DMS53 treated with DMSO at 0.1 percent for 48 hours (cell line): ENCODE measurements at regions not wholly inside any gene's neighbourhood (a gene's known extent, or its start where the extent isn't known, plus 50 kb on each side); places are given as distances from the start of the nearest gene placed in this dataset.
"Not testable (repeated sequence)": the region's sequence is repeated elsewhere in the genome, so short reads cannot be mapped to it uniquely, and the experiment has no call there.

Source experiments
- DNase-seq: peaks from one replicate; lab custom pipeline; 2025; ENCODE audit not compliant: unreplicated experiment; lab: John Stamatoyannopoulos, UW

DNA sequence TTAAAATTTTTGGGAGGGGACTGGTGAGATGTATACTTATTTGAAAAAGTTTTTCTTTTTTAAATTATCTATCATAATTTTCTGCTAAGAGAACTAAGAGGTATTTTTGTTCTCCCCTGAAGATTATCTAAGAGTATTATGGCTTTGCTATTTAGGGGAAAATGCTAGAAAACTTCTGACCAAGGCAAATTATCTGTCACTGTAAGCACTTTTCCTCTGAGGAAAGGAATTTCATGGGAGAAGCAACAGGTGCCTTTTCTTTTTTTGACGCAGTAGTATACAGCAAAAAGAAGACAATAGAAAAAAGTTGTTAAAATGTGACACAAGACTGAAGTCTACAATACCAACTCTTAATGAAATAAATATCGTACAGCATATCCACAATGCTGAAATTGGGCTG lies 201.6 kb upstream of the NANOGP8 start:
- no peak for DNase-seq

DNA sequence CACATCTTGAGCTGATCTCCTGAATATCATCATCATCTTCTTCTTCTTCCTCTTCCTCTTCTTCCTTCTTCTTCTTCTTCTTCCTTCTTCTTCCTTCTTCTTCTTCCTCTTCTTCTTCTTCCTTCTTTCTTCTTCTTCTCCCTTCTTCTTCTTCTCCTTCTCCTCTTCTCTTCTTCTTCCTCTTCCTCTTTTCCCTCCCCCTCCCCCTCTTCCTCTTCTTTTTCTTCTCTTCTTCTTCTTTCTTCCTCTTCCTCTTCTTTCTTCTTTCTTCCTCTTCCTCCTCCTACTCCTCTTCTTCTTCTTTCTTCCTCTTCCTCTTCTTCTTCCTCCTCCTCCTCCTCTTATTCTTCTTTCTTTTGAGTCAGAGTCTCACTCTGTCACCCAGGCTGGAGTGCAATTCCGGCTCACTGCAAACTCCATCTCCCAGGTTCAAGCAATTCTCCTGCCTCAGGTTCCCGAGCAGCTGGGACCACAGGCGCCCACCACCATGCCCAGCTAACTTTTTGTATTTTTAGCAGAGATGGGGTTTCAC lies 197.9 kb upstream of the NANOGP8 start:
- no peak for DNase-seq

DNA sequence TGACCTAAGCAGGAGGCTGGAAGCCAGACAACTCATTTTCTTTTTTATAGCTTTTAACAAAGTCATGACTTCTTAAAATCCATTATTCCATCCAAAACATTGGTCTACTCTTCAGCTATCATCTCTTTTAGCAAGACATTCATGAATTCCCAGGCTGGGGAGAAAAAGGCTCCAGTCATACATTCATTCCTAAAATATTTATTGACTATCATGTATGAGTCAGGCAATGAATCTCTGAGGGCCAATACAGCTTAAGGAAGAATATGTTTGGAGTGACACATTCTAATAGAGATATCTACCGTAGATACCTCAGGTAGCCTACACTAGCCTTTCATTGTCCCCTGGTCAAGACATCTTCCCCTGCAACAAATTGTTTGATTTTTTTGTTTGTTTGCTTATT lies 196.4 kb upstream of the NANOGP8 start:
- no peak for DNase-seq

DNA sequence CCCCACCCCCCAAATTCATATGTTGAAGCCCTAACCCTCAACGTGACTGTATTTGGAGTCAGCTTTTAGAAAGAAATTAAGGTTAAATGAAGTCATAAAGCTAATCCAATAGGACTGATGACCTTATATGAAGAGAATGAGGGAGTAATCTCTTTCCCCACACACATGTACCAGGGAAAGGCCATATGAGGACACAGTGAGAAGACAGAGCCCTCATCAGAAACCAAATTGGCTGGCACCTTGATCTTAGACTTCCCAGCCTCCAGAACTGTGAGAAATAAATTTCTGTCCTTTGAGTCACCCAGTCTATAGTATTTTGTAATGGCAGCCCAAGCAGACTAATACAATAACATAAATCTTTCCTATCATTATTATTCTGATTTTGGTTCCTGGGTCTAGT lies 194.7 kb upstream of the NANOGP8 start:
- no peak for DNase-seq

DNA sequence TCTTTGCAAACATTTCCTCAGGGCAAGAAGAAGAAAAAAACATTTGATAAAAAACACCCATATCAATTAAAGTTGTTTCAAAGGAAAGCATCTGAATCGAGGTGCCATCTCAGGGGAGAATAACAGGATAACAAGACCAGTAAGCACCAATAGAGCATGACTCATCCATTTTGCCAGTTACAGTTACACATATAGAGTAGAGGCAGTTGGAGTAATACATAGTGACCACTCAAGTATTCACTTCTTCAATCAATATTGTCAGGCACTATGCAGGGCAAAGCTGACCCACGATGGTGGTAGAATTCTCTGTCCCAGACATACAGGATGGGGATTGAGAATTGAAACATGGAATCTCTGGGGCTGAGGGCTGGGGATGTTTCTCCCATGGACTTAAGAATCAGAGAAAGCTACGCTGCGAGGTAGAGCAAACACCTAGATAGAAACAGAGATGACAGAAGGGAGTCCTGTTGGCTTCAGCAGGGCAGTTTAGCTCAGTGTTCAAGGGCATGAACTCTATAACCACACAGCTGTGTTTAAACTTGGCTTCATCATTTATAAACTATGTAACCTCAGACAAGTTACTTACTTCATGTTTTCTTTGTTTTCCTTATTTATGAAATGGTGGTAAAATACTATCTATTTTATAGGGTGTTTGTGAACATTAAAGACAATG lies 186.4 kb upstream of the NANOGP8 start:
- no peak for DNase-seq

DNA sequence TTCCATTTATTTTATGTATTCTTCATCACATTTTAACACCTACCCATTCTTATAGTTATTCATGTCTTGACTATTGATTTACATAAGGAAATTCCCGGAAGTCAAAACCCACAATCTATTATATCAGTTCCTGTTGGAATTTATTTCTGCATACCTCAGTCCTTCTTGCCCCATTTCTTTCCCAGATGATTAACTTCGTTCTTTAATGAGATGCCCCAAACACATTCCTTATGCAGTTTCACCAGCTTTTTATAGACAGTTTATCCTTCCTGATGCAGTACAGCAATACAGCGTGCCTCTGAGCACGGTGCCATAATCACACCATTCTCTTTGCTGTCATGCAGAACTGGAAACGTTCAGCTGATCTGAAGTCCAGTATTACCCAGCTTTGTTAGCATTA lies 175.8 kb upstream of the NANOGP8 start:
- DNase-seq: no peak

DNA sequence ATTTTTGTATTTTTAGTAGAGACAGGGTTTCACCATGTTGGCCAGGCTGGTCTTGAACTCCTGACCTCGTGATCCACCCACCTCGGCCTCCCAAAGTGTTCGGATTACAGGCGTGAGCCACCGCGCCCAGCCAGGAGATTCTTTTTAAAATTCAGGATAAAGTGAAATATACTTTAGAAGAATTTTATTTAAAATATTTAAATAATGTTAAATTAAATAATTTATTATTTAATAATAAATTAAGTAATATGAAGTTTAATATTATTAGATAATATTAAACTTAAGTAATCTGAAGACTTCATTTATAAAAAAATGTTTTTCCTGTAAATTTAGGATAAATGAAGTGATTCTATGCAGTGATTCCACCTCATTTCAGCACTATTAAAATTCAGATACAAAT lies 175.2 kb upstream of the NANOGP8 start:
- not testable (repeated sequence) for DNase-seq

DNA sequence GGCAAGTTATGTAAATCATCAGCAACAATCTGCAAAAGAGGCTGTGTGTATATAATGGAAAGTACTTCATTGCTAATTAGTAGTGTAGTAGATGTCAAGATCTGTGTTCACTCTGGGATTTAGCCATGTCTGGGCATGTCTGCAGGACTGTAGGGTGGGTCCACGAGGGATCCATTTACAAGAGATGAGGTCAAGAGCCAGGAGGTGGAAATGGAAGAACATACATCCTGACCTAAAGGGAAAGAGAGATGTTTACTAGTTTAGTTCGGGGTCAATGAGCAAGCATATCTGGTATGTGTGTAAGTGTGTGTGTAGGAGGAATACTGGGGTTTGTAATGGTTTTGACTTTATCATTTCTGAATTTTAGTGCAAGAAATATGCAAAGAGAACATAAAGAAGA lies 171.5 kb upstream of the NANOGP8 start:
- no peak for DNase-seq

DNA sequence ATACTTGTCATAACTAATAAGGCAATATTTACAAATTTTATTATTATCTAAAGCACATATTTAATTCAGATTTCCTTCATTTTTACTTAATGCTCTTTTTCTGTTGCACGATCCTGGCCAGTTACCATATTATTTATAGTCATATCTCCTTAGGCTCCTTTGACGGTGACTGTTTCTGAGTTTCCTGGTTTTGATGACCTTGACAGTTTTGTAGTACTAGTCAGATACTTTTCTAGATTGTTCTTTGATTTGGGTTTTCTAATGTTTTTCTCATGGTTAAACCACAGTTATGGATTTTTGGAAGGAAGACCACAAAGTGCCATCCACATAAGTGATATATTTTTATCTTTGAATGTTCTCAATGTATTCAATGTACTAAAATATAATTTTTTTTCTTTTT lies 171.0 kb upstream of the NANOGP8 start:
- DNase-seq: no peak

DNA sequence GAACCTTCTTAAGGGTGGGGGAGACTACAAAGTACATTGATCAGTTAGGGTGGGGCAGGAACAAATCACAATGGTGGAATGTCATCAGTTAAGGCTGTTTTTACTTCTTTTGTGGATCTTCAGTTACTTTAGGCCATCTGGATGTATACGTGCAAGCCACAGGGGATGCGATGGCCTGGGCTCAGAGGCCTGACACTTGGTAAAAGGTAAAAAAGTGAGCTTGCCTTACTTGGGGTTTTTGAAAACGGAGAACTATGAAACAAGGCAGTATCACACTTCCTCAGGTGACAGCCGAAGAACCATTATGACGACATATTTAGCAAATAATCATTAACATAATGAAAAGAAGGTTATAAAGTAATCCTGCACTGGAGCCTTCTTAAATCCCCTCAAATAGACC lies 169.8 kb upstream of the NANOGP8 start:
- DNase-seq: not testable (repeated sequence)

DNA sequence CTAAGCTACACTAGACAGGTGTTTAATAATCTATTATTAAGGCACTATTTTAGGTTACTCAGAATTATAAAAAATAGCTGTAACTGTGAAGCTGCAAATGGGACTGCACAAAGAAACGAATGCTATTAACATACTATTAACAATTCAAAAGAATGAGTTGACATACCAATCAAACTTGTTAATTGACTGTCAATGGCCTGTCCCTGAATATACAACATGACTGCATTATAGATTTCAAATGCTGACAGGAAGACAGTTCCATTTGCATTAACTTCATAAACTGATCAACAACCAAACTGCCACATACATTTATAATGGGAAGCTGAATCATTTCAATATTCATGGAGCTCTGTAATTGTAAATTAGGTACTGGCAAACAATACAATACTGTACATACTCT lies 169.0 kb upstream of the NANOGP8 start:
- DNase-seq: no peak

DNA sequence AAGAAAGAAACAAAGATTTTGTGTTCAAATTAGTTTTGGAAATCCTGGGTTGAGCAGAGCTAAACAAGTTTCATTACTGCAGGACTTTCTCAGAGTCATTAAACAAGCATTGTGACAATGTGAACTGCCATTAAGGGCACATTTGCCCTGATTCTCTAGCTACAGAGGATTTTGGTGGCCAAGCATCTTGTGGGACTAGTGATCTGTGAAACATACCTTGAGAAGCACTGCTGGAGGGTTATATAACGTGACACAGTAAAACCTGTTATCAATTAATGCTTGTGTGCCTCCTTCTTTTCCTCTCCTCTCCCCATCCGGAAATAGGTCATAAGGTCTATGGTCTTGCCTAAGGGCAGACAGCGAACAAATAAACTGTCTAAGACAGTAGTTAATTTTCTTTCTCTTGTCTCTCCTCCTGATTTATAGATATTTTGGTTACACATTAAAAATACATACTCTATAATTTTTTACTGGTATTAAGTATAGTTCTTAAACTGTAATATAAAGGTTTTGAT lies 167.3 kb upstream of the NANOGP8 start:
- no peak for DNase-seq

DNA sequence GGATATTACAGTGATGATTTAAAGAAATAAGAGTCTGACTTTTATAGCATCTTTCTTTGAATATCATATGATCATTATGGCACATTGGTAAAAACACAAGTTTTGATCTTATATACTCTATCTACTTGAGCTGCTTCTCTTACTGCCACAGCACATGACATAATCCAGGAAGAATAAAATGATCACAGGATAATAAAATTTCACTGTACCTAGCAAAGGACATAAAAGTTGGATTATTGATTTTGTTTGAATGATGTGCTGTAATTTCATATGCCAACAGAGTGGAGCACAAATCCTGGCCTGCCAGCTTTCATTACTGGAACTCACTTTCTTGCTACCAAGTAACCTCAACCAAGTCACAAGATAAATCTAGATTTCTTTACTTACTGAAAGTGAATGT lies 162.1 kb upstream of the NANOGP8 start:
- DNase-seq: no peak

DNA sequence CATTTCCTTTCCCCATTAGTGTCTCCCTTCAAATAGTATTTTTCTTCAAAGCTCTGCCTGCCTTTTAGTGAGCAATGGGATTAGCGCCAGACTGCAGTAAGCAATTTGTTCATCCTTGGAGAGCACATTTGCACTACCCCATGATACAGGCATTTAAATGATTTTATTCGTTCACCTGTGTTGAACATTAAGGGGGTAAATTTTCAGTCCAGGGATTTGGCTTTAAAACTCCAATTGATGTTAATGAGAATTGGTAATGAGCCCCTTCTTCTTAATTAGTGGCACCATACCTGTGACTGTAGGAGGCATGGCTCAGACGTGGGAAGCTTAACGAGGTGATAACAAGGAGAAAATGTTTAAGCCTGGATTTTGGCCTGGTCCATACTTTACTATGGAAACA lies 161.4 kb upstream of the NANOGP8 start:
- no peak for DNase-seq

DNA sequence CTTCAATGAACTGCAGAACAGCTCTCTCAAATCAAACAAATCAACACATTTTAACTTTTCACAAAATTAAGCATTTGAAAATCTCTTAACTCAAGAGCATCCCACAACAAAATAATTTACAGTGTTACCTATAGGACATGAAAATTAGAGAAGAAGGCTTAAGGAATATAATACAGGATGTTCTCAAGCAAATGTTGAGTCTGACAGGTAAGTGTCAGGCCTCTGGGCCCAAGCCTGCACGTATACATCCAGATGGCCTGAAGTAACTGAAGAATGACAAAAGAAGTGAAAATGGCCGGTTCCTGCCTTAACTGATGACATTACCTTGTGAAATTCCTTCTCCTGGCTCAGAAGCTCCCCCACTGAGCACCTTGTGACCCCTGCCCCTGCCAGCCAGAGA lies 160.6 kb upstream of the NANOGP8 start:
- DNase-seq: not testable (repeated sequence)

DNA sequence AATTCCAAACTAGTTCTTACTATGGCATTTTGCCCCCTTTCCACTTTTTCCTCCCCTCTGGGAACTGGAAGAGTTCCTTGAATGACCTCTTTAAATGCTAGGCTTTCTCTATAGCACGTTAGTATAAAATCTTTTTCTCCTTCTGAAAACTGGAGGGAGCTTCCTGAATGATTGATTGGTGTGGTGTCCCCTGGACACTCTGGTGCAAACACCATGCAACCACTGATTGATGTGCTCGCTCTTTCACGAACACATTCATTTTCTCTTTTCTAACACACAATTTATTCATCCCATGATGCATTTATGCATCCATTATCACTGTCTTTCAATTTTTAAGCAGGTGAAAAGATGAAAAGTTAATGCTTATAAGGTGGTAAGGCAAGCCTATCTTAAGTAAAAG lies 159.1 kb upstream of the NANOGP8 start:
- DNase-seq: no peak

DNA sequence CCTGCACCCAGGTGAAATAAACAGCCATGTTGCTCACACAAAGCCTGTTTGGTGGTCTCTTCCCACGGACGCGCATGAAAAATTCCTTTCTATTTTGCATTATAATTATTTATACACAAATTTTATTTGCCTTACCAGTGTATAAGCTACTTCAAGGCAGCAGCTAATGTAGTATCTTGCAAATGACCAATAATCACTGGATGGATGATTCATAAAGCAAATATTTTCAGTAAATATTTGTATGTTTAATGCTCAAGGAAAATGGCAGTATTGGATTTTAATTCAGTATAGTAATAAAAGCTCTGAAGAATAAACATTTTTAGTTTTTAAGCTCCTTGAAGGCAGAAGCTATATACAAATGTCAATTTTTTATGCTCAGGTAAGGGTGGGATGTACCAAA lies 158.7 kb upstream of the NANOGP8 start:
- DNase-seq: no peak

DNA sequence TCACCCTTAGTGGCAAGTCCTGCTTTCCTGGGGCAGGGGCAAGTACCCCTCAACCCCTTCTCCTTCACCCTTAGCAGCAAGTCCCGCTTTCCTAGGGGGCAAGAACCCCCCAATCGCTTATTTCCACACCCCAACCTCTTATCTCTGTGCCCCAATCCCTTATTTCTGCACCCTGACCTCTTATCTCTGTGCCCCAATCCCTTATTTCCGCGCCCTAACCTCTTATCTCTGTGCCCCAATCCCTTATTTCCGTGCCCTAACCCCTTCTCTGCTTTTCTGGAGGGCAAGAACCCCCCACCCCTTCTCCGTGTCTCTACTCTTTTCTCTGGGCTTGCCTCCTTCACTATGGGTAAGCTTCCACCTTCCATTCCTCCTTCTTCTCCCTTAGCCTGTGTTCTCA lies 154.6 kb upstream of the NANOGP8 start:
- not testable (repeated sequence) for DNase-seq

DNA sequence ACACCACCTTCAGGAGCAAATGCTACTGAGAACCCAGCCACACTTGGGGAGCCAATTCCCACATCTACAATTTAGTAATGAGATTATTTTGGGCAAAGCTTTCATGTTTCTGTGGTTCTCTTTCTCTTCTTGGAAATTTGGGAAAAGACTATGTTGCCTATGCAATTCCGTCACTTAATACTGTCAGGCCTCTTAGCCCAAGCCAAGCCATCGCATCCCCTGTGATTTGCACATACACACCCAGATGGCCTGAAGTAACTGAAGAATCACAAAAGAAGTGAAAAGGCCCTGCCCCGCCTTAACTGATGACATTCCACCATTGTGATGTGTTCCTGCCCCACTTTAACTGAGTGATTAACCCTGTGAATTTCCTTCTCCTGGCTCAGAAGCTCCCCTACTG lies 153.4 kb upstream of the NANOGP8 start:
- not testable (repeated sequence) for DNase-seq

DNA sequence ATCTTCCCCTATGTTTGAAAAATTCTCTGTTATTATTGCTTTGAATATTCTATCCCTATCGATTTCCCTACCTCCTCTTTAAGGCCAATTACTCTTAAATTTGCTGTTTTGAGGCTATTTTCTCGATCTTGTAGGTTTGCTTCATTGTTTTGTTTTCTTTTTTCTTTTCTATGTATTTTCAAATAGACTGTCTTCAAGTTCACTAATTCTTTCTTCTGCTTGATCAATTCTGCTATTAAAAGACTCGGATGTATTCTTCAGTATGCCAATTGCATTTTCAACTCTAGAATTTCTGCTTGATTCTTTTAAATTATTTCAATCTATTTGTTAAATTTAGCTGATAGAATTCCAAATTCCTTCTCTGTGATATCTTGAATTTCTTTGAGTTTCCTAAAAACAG lies 144.0 kb upstream of the NANOGP8 start:
- DNase-seq: no peak

DNA sequence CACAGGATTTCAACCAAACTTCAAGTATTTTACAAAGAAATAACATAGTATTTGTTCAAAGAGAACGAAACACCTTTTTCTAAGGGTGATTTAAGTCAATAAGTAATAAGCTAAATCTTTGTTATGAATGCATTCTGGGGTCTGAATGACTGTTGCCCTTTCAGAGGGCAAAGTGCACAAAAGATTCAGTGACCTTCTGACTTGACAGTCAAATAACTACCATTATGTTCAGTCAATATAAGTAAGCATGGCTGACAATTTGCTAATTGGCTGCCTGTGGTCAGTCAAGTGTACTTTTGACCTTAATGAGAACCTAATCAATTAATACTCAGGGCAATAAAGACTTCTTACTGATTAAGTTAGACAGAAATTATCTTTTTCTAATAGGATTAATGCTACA lies 133.1 kb upstream of the NANOGP8 start:
- DNase-seq: no peak

DNA sequence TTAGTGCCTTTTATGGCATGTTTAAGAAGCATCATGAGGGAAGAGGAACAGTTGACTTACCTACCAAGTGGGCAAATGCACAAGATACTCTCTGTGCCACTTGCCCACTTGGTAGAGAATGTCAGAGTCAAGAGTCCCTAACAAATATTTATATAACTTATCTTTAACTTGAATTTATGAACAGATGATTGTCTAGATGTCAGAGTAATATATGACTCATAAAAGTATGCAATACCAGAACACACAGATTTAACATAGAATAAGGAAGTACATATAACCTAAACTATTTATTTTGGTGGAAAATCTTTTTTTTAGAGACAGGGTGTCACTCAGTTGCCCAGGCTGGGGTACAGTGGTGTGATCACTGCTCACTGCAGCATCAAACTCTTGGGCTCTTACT lies 130.0 kb upstream of the NANOGP8 start:
- no peak for DNase-seq

DNA sequence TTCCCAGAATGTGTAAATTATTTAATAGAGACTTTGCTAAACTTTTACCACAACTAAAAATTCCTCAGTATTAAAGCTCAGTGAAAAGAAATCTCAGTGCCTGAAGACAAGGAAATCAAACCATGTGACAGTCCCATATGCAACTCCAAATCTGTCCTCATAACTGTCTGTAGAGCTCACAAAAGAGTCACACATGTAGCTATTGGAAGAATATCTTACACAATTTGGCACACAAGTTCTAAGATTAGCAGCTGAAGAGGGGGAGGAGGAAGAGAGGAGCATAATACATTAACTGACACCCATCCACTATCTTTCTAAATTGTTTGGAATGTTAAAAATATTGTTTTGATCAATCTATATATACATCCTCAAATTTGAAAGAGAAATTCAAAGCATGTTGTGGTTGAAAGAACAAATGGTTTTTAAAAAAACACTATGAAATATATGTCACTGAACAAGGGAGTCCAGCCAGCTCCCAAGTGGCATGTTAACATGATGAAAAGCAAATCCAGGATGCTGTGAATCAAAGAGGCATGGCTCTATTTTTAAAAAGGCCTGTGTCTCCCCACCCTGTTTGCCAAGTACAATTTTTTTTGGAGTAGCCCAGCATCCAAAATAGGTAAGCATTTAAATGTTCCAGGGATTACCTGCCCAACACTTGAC lies 126.3 kb upstream of the NANOGP8 start:
- DNase-seq: no peak
